CD4-positive, alpha-beta memory T cell (primary cell): ENCODE measurements at regions not wholly inside any gene's neighbourhood (a gene's known extent, or its start where the extent isn't known, plus 50 kb on each side); places are given as distances from the start of the nearest gene placed in this dataset.

ENCODE experiments used
- CTCF ChIA-PET: fragments of 350-600 bp; sonication (Branson Sonifier 250); formaldehyde crosslinking; loops from one replicate; lab custom pipeline; 2021; ENCODE audit warnings: inconsistent platforms; ENCODE audit not compliant: partially characterized antibody; lab: Charles Lee
- POLR2A ChIA-PET: fragments of 350-600 bp; sonication (Branson Sonifier 250); formaldehyde crosslinking; loops from one replicate; lab custom pipeline; 2021; ENCODE audit not compliant: partially characterized antibody; lab: Charles Lee
- DNase-seq, 5 donors: peaks; one replicate each; pipeline versions ENCODE4 v3.0.0 to v3.0.0-alpha.2; 2020 to 2022; ENCODE audit warnings: mixed read lengths in 1 of 5
- H3K27ac ChIP-seq: one replicate; pipeline ENCODE4 v1.7.0; 2013; ENCODE audit warnings: low read depth, low read length
- H3K27me3 ChIP-seq: 2 replicates; pipeline ENCODE4 v1.7.0; 2013; ENCODE audit warnings: mild to moderate bottlenecking, low read length, moderate library complexity; ENCODE audit not compliant: insufficient read depth
- H3K36me3 ChIP-seq: 2 replicates; pipeline ENCODE4 v1.7.0; 2013; ENCODE audit warnings: mild to moderate bottlenecking, low read length, moderate library complexity; ENCODE audit not compliant: insufficient read depth
- H3K4me1 ChIP-seq: 2 replicates; pipeline ENCODE4 v1.7.0; 2013; ENCODE audit warnings: mild to moderate bottlenecking, low read length, moderate library complexity; ENCODE audit not compliant: insufficient read depth
- H3K4me3 ChIP-seq, 2 donors: one replicate each; pipeline ENCODE4 v1.7.0; 2013; ENCODE audit warnings: low read length in 2 of 2, mild to moderate bottlenecking in 1 of 2
- H3K9me3 ChIP-seq, 2 donors: one replicate each; pipeline ENCODE4 v1.7.0; 2013; ENCODE audit warnings: low read length in 2 of 2, control low read depth in 1 of 2; ENCODE audit not compliant: control insufficient read depth in 1 of 2
- H3K27ac Mint-ChIP-seq, 7 donors: one replicate each; pipeline ENCODE4 v1.8.0; 2020 to 2021; ENCODE audit warnings: mixed read lengths in 7 of 7, mild to moderate bottlenecking in 6 of 7, inconsistent platforms in 3 of 7, moderate library complexity in 3 of 7
- H3K27me3 Mint-ChIP-seq, 2 donors: one replicate each; pipeline ENCODE4 v1.8.0; 2020 to 2021; ENCODE audit warnings: mixed read lengths in 2 of 2
- H3K36me3 Mint-ChIP-seq, 2 donors: one replicate each; pipeline ENCODE4 v1.8.0; 2020 to 2021; ENCODE audit warnings: mixed read lengths in 2 of 2, inconsistent platforms in 1 of 2, mild to moderate bottlenecking in 1 of 2
- H3K4me1 Mint-ChIP-seq, 4 donors: one replicate each; pipeline ENCODE4 v1.8.0; 2020 to 2021; ENCODE audit warnings: mixed read lengths in 4 of 4, mild to moderate bottlenecking in 1 of 4
- H3K4me3 Mint-ChIP-seq, 8 donors: one replicate each; pipeline ENCODE4 v1.8.0; 2020 to 2021; ENCODE audit warnings: mixed read lengths in 8 of 8, mild to moderate bottlenecking in 7 of 8, moderate library complexity in 6 of 8, inconsistent platforms in 3 of 8
- H3K9me3 Mint-ChIP-seq, 8 donors: one replicate each; pipeline ENCODE4 v1.8.0; 2020 to 2021; ENCODE audit warnings: mixed read lengths in 8 of 8, mild to moderate bottlenecking in 5 of 8, inconsistent platforms in 3 of 8, moderate library complexity in 1 of 8
- intact Hi-C: fragments of 100-400 bp; cut with micrococcal nuclease; formaldehyde crosslinking; loops from one replicate; pipeline ENCODE4 v1.15.1; 2023

DNA sequence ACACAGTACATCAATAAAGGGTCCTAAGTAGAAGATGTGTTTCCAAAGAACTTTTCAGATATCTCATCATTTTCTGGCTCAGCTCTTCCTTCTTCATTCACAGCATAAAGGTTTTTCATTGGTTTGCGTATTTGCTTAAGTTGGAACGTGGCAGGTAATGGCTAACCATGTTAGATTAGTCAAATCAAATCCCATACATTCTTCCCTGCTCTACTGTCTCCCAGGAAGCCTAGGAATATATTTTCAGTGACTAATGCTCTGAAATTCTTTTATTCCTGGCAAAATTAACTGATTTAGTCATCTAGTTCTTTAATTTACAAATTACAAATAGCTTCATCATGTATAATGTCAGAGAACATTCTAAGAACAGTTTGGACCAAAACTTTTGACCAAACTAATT, 99.6 kb upstream of the TMEM161B start:
- H3K36me3 Mint-ChIP-seq = no peaks in the 10 kb centered on the region
- Histone ChIP-seq H3K27me3 (no peaks in the 10 kb centered on the region), H3K4me1 (no peaks in the 10 kb centered on the region), H3K27ac (no peak overlapping the region), H3K36me3 (no peaks in the 10 kb centered on the region), H3K9me3 (no peaks in the 10 kb centered on the region), H3K4me3 (no peak overlapping the region)
- no peak overlapping the region for H3K4me3 Mint-ChIP-seq
- no peaks in the 10 kb centered on the region for H3K27me3 Mint-ChIP-seq
- POLR2A ChIA-PET = no interaction called here
- peaks cover 0 to 4% (median 0%) of the 10 kb centered on the region in 8 donors for H3K9me3 Mint-ChIP-seq
- no peak overlapping the region for H3K27ac Mint-ChIP-seq
- CTCF ChIA-PET = no interaction called here
- no peaks in the 10 kb centered on the region for H3K4me1 Mint-ChIP-seq
- DNase-seq = no peak
- intact Hi-C loops = no loop called here

GRCh38 chr5:88364991-88365390, 96.3 kb upstream of the TMEM161B start:
- Mint-ChIP-seq H3K36me3 (no peaks in the 10 kb centered on the region), H3K27ac (no peak overlapping the region), H3K4me1 (no peaks in the 10 kb centered on the region), H3K4me3 (no peak overlapping the region), H3K27me3 (no peaks in the 10 kb centered on the region), H3K9me3 (peaks cover 0 to 5% (median under 1%) of the 10 kb centered on the region in 8 donors)
- no peaks in the 10 kb centered on the region for H3K4me1 ChIP-seq
- no peak for DNase-seq
- H3K9me3 ChIP-seq = no peaks in the 10 kb centered on the region
- intact Hi-C loops = no loop called here
- POLR2A ChIA-PET = no interaction called here
- H3K27ac ChIP-seq = no peak overlapping the region
- CTCF ChIA-PET = interaction anchor here (0.5 kb wide), 1 partner anchor 28 kb away, joined by 3 read pairs; no protein-coding TSS in a partner anchor
- H3K36me3 ChIP-seq = no peaks in the 10 kb centered on the region
- no peaks in the 10 kb centered on the region for H3K27me3 ChIP-seq
- H3K4me3 ChIP-seq = no peak overlapping the region

DNA sequence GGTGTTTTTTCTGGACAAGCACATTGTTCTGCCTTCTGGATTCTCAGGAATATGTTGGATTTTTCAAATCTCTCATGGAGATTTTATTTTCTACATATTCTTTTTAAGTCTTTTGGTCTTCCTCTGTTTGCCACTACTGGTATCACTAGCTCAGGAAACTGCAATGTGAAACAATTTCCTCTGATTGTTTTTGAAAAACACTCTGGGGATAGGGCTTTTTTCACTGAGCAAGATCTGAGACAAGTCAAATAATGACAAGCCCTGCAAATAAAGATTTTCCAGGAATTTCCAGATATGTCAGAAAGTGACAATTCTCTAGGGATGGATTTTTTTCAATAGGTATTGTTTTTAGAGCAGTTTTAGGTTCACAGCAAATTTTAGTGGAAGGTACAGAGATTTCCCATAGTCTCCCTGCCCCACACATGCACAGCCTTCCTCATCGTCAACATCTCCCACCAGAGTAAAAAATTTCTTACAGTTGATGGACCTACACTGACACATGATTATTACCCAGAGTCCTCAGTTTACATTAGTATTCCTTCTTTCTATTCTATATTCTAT, 86.9 kb upstream of the TMEM161B start:
- Histone ChIP-seq H3K4me1 (no peaks in the 10 kb centered on the region), H3K27ac (no peak overlapping the region), H3K27me3 (no peaks in the 10 kb centered on the region), H3K36me3 (no peaks in the 10 kb centered on the region), H3K9me3 (no peaks in the 10 kb centered on the region), H3K4me3 (no peak overlapping the region)
- Mint-ChIP-seq H3K27ac (no peak overlapping the region), H3K36me3 (peaks cover 0 to 5% of the 10 kb centered on the region in 2 donors), H3K4me3 (no peak overlapping the region), H3K9me3 (peaks cover 0 to 20% (median 6%) of the 10 kb centered on the region in 8 donors), H3K4me1 (no peaks in the 10 kb centered on the region), H3K27me3 (peaks cover 1% of the 10 kb centered on the region in 2 donors)
- POLR2A ChIA-PET = no interaction called here
- CTCF ChIA-PET = no interaction called here
- DNase-seq = no peak
- intact Hi-C loops = no loop called here

GRCh38 chr5:88325868-88326267, 57.2 kb upstream of the TMEM161B start:
- H3K4me1 Mint-ChIP-seq = no peaks in the 10 kb centered on the region
- ChIA-PET CTCF (no interaction called here), POLR2A (no interaction called here)
- no peaks in the 10 kb centered on the region for H3K4me1 ChIP-seq
- H3K9me3 ChIP-seq = no peaks in the 10 kb centered on the region
- H3K36me3 Mint-ChIP-seq = no peaks in the 10 kb centered on the region
- H3K27me3 Mint-ChIP-seq = peaks cover 0 to 2% of the 10 kb centered on the region in 2 donors
- no peaks in the 10 kb centered on the region for H3K27me3 ChIP-seq
- no peaks in the 10 kb centered on the region for H3K36me3 ChIP-seq
- H3K4me3 Mint-ChIP-seq = no peak overlapping the region
- DNase-seq = no peak
- intact Hi-C loops = no loop called here
- peaks cover 0 to 4% (median 0%) of the 10 kb centered on the region in 8 donors for H3K9me3 Mint-ChIP-seq
- H3K4me3 ChIP-seq = no peak overlapping the region
- H3K27ac Mint-ChIP-seq = no peak overlapping the region
- H3K27ac ChIP-seq = no peak overlapping the region

- no peak overlapping the region for H3K27ac ChIP-seq
- CTCF ChIA-PET = no interaction called here
- no peaks in the 10 kb centered on the region for H3K4me1 ChIP-seq
- no peaks in the 10 kb centered on the region for H3K36me3 ChIP-seq
- no peaks in the 10 kb centered on the region for H3K36me3 Mint-ChIP-seq
- H3K27me3 ChIP-seq = no peaks in the 10 kb centered on the region
- no peak overlapping the region for H3K4me3 Mint-ChIP-seq
- POLR2A ChIA-PET = no interaction called here
- no peak overlapping the region for H3K4me3 ChIP-seq
- H3K27ac Mint-ChIP-seq = no peak overlapping the region
- DNase-seq = no peak
- H3K9me3 Mint-ChIP-seq = peaks cover 0 to 4% (median 0%) of the 10 kb centered on the region in 8 donors
- H3K9me3 ChIP-seq = no peaks in the 10 kb centered on the region
- intact Hi-C loops = no loop called here
- H3K4me1 Mint-ChIP-seq = no peaks in the 10 kb centered on the region
- H3K27me3 Mint-ChIP-seq = no peaks in the 10 kb centered on the region
These were observed 54.1 kb upstream of the TMEM161B start for GRCh38 chr5:88322785-88323184.
